ENCODE measurements at regions not wholly inside any gene's neighbourhood (a gene's known extent, or its start where the extent isn't known, plus 50 kb on each side); places are given as distances from the start of the nearest gene placed in this dataset.

- TF ChIP-seq ATF4 (CRISPR knock-in tag; IDR thresholded peaks at IDR 0.05), result no peak
- no peak for TF ChIP-seq KDM2B (CRISPR knock-in tag; IDR thresholded peaks at IDR 0.05)
- TF ChIP-seq, protein P1, sequence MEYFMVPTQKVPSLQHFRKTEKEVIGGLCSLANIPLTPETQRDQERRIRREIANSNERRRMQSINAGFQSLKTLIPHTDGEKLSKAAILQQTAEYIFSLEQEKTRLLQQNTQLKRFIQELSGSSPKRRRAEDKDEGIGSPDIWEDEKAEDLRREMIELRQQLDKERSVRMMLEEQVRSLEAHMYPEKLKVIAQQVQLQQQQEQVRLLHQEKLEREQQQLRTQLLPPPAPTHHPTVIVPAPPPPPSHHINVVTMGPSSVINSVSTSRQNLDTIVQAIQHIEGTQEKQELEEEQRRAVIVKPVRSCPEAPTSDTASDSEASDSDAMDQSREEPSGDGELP (CRISPR knock-in tag; IDR thresholded peaks at IDR 0.05; ENCODE audit: borderline replicate concordance), result no peak
These were observed 429.4 kb upstream of the DIPK2B start (continued) for GRCh38 chrX:45630078-45630477.

- 0% methylated on average over 1 of the region's 1 CpG for WGBS (ENCODE audit: insufficient coverage, low coverage, missing lambda C conversion rate)
- H2AFZ ChIP-seq (ENCODE audit: low read depth, low read length), result no peak overlapping the region
- FAIRE-seq, result no peak
- no peaks in the 10 kb centered on the region for H3K4me1 ChIP-seq (replicated peaks in 1 of 2; ENCODE audit: control insufficient read depth in 2 of 2, insufficient read depth in 2 of 2, low read length in 2 of 2)
- H3K27ac ChIP-seq (ENCODE audit: extremely low read depth, low read depth, low read length), result no peak overlapping the region
- no peak overlapping the region for H3K9ac ChIP-seq (ENCODE audit: insufficient read depth in 1 of 2, low read depth in 2 of 2, low read length in 2 of 2)
- DNase-seq (ENCODE audit: extremely low read depth in 1 of 4, low spot score in 3 of 4), result no peak
- TF ChIP-seq E2F1 (CRISPR knock-in tag; IDR thresholded peaks at IDR 0.05) (no peak), CEBPB (tag; IDR thresholded peaks at IDR 0.05) (no peak), PHF8 (IDR thresholded peaks at IDR 0.05; ENCODE audit: borderline replicate concordance, low read length) (no peak), DDX20 (tag; IDR thresholded peaks at IDR 0.05; ENCODE audit: low read depth) (no peak)
- H4K20me1 ChIP-seq (replicated peaks; ENCODE audit: control insufficient read depth, insufficient read depth, low read length), result no peaks in the 10 kb centered on the region
- no peaks in the 10 kb centered on the region for H3K9me3 ChIP-seq (replicated peaks; ENCODE audit: control insufficient read depth, insufficient read depth, low read depth, low read length)
- no peaks in the 10 kb centered on the region for H3K79me2 ChIP-seq (ENCODE audit: control insufficient read depth, insufficient read depth, low read length)
- in situ Hi-C loops (cut with MboI), result no loop called here
- intact Hi-C loops (cut with micrococcal nuclease), result no loop called here
- ChIA-PET CTCF (ENCODE audit: low intra/inter-chr PET ratio) (no interaction called here), POLR2A (interaction anchor here (1.0 kb wide), 1 partner anchor 13 kb away, joined by 3 read pairs; no protein-coding TSS in a partner anchor)
- no peak overlapping the region for H3K4me3 ChIP-seq
- H3K27me3 ChIP-seq (ENCODE audit: control insufficient read depth in 2 of 2, insufficient read depth in 2 of 2, low read length in 2 of 2), result no peaks in the 10 kb centered on the region
- BruUV-seq (replicated peaks), result no TSS peak
- no peak for ATAC-seq
- no peaks in the 10 kb centered on the region for H3K36me3 ChIP-seq (ENCODE audit: control insufficient read depth, insufficient read depth, low read length)
- no peak overlapping the region for H3K4me2 ChIP-seq (ENCODE audit: insufficient read depth, low read length)
- H3K9me1 ChIP-seq (ENCODE audit: control insufficient read depth, insufficient read depth, low read length), result no peaks in the 10 kb centered on the region
These were observed 427.4 kb upstream of the DIPK2B start for GRCh38 chrX:45628041-45628440.
